HCT116 (cell line): ENCODE measurements at regions not wholly inside any gene's neighbourhood (a gene's known extent, or its start where the extent isn't known, plus 50 kb on each side); places are given as distances from the start of the nearest gene placed in this dataset.

Source experiments
- ATAC-seq: fragments of 200-7000 bp; cut with Tn5 transposase; 2 replicates; pipeline ENCODE4 v1.9.1; 2020; ENCODE audit warnings: mild to moderate bottlenecking, moderate library complexity
- BruUV-seq: library from RNA; stranded (reverse); fragments of 400-500 nt; replicated peaks from 2 replicates; lab custom pipeline; 2021; lab: Mats Ljungman, UMichigan
- CTCF ChIA-PET: fragments of 300-600 bp; sonication (Branson Sonifier 250); formaldehyde crosslinking; loops from one replicate; lab custom pipeline; 2021; ENCODE audit warnings: antibody characterized with exemption; lab: Charles Lee
- POLR2A ChIA-PET: fragments of 300-600, 350-600 bp; sonication (Branson Sonifier 250); formaldehyde crosslinking; loops from one replicate; lab custom pipeline; 2021; ENCODE audit warnings: antibody characterized with exemption; lab: Charles Lee
- RAD21 ChIA-PET, 2 experiments: fragments of 300-600 bp; sonication (Branson Sonifier 250); formaldehyde crosslinking; loops; one replicate each; lab custom pipeline; 2023; ENCODE audit warnings: low total read pairs in 2 of 2; ENCODE audit not compliant: uncharacterized antibody in 2 of 2, unreplicated experiment in 2 of 2, low non-redundant PET in 1 of 2; lab: Charles Lee
- DNase-seq: peaks from one replicate; pipeline ENCODE4 v3.0.0-alpha.2; 2010; ENCODE audit warnings: low read depth, low spot score
- H2AFZ ChIP-seq: fragments of 200-600 bp; shearing (Covaris generic), sonication (generic); 2 replicates; pipeline ENCODE4 v1.6.1; 2017; ENCODE audit warnings: low read depth, mixed run types, mixed read lengths, antibody characterized with exemption, low read length; ENCODE audit not compliant: poor library complexity, severe bottlenecking
- H3K27ac ChIP-seq: 2 replicates; pipeline ENCODE4 v1.5.1; 2012; ENCODE audit warnings: low read depth, low read length
- H3K27me3 ChIP-seq: fragments of 200-600 bp; sonication (generic); 2 replicates; pipeline ENCODE4 v1.6.1; 2016; ENCODE audit warnings: mixed run types, low read length, mixed read lengths; ENCODE audit not compliant: insufficient read depth
- H3K36me3 ChIP-seq, 2 experiments: fragments of 200-500 bp in 1 of 2; fragments of 200-600 bp in 1 of 2; sonication (Bioruptor generic) in 1 of 2; sonication (generic) in 1 of 2; 2 replicates each; pipeline versions ENCODE4 v1.5.1 to v1.6.1; 2014 to 2016; ENCODE audit warnings: low read length in 2 of 2, inconsistent platforms in 1 of 2, mixed read lengths in 1 of 2, mixed run types in 1 of 2; ENCODE audit not compliant: insufficient read depth in 2 of 2, control insufficient read depth in 1 of 2
- H3K4me1 ChIP-seq, 2 experiments: fragments of 200-600 bp in 1 of 2; sonication (generic) in 1 of 2; 2 replicates each; pipeline versions ENCODE4 v1.5.1 to v1.6.1; 2012 to 2017; ENCODE audit warnings: low read length in 2 of 2, inconsistent platforms in 1 of 2, mild to moderate bottlenecking in 1 of 2, mixed read lengths in 1 of 2, mixed run types in 1 of 2, moderate library complexity in 1 of 2; ENCODE audit not compliant: insufficient read depth in 2 of 2, control insufficient read depth in 1 of 2
- H3K4me2 ChIP-seq: fragments of 200-600 bp; sonication (generic); 2 replicates; pipeline ENCODE4 v1.6.1; 2017; ENCODE audit warnings: mixed run types, low read length, mixed read lengths
- H3K4me3 ChIP-seq, 2 experiments: fragments of 200-600 bp in 1 of 2; sonication (generic) in 1 of 2; replicated peaks in 1 of 2; 2 replicates each; pipeline ENCODE4 v1.5.1; 2011 to 2016; ENCODE audit warnings: low read length in 2 of 2, control low read depth in 1 of 2, low read depth in 1 of 2, mild to moderate bottlenecking in 1 of 2, mixed read lengths in 1 of 2, mixed run types in 1 of 2
- H3K79me2 ChIP-seq: fragments of 200-600 bp; sonication (generic); 2 replicates; pipeline ENCODE4 v1.6.1; 2017; ENCODE audit warnings: mild to moderate bottlenecking, mixed run types, low read length, moderate library complexity, mixed read lengths; ENCODE audit not compliant: insufficient read depth
- H3K9ac ChIP-seq: fragments of 200-600 bp; sonication (generic); 2 replicates; pipeline ENCODE4 v1.6.1; 2016; ENCODE audit warnings: low read length, mixed read lengths
- H3K9me2 ChIP-seq: fragments of 200-600 bp; sonication (generic), shearing (Covaris generic); 2 replicates; pipeline ENCODE4 v1.6.1; 2017; ENCODE audit warnings: mixed run types, mild to moderate bottlenecking, moderate library complexity; ENCODE audit not compliant: insufficient read depth
- H3K9me3 ChIP-seq, 2 experiments: fragments of 200-500 bp in 1 of 2; fragments of 200-600 bp in 1 of 2; sonication (Bioruptor generic) in 1 of 2; sonication (generic) in 1 of 2; 2 replicates each; pipeline ENCODE4 v1.6.1; 2014 to 2017; ENCODE audit warnings: low read length in 2 of 2, mixed read lengths in 2 of 2, inconsistent platforms in 1 of 2, low read depth in 1 of 2, mild to moderate bottlenecking in 1 of 2, mixed run types in 1 of 2, moderate library complexity in 1 of 2; ENCODE audit not compliant: control insufficient read depth in 1 of 2, insufficient read depth in 1 of 2
- H4K20me1 ChIP-seq: fragments of 200-600 bp; sonication (generic), shearing (Covaris generic); 2 replicates; pipeline ENCODE4 v1.6.1; 2017; ENCODE audit warnings: mixed run types, mild to moderate bottlenecking, moderate library complexity; ENCODE audit not compliant: insufficient read depth
- ATF3 ChIP-seq: IDR thresholded peaks from 2 replicates; pipeline ENCODE4 v1.6.1; 2012
- CBX3 ChIP-seq: IDR thresholded peaks from 2 replicates; pipeline ENCODE4 v1.6.1; 2012; ENCODE audit warnings: low read depth
- CTCF ChIP-seq, 3 experiments: fragments of 200-600 bp in 1 of 3; sonication (generic) in 1 of 3; IDR thresholded peaks in 2 of 3; conservative IDR thresholded peaks in 1 of 3; 2 replicates each; pipeline ENCODE4 v1.5.1; 2012 to 2017; ENCODE audit warnings: low read depth in 2 of 3, low read length in 2 of 3, antibody characterized with exemption in 1 of 3, borderline replicate concordance in 1 of 3, control low read depth in 1 of 3, mild to moderate bottlenecking in 1 of 3, mixed read lengths in 1 of 3, mixed run types in 1 of 3, moderate library complexity in 1 of 3; ENCODE audit not compliant: insufficient read depth in 1 of 3
- EGR1 ChIP-seq: IDR thresholded peaks from 2 replicates; pipeline ENCODE4 v1.6.1; 2012; ENCODE audit warnings: low read depth
- ELF1 ChIP-seq: IDR thresholded peaks from 2 replicates; pipeline ENCODE4 v1.6.1; 2012; ENCODE audit warnings: low read depth, borderline replicate concordance
- EZH2 ChIP-seq: fragments of 200-600 bp; sonication (generic); IDR thresholded peaks from 2 replicates; pipeline ENCODE4 v1.6.1; 2017; ENCODE audit warnings: antibody characterized with exemption, mixed run types
- EZH2phosphoT487 ChIP-seq: fragments of 200-600 bp; IDR thresholded peaks from 2 replicates; pipeline ENCODE4 v1.6.1; 2018; ENCODE audit warnings: antibody characterized with exemption, borderline replicate concordance
- FOSL1 ChIP-seq: IDR thresholded peaks from 2 replicates; pipeline ENCODE4 v1.6.1; 2012; ENCODE audit warnings: low read depth
- JUND ChIP-seq: IDR thresholded peaks from 2 replicates; pipeline ENCODE4 v1.6.1; 2012
- MAX ChIP-seq: IDR thresholded peaks from 2 replicates; pipeline ENCODE4 v1.6.1; 2012
- POLR2AphosphoS5 ChIP-seq: IDR thresholded peaks from 2 replicates; pipeline ENCODE4 v1.6.1; 2011; ENCODE audit warnings: mild to moderate bottlenecking, low read depth, low read length, moderate library complexity
- SIN3A ChIP-seq: IDR thresholded peaks from 2 replicates; pipeline ENCODE4 v1.6.1; 2012; ENCODE audit warnings: low read depth
- SP1 ChIP-seq: IDR thresholded peaks from 2 replicates; pipeline ENCODE4 v1.6.1; 2012; ENCODE audit warnings: low read depth
- SRF ChIP-seq: IDR thresholded peaks from 2 replicates; pipeline ENCODE4 v1.6.1; 2012; ENCODE audit warnings: low read depth
- TCF7L2 ChIP-seq: IDR thresholded peaks from 2 replicates; pipeline ENCODE4 v1.7.0; 2011; ENCODE audit warnings: borderline replicate concordance, inconsistent platforms; ENCODE audit not compliant: insufficient read depth, insufficient read length; ENCODE audit errors: extremely low read depth
- YY1 ChIP-seq: IDR thresholded peaks from 2 replicates; pipeline ENCODE4 v1.6.1; 2011; ENCODE audit warnings: low read length, low read depth, moderate library complexity, mild to moderate bottlenecking; ENCODE audit not compliant: insufficient replicate concordance; ENCODE audit errors: extremely low read depth
- ZBTB33 ChIP-seq: IDR thresholded peaks from 2 replicates; pipeline ENCODE4 v1.6.1; 2011; ENCODE audit warnings: mild to moderate bottlenecking, low read length, moderate library complexity; ENCODE audit not compliant: insufficient replicate concordance; ENCODE audit errors: extremely low read depth
- ZFX ChIP-seq: fragments of 450-650 bp; IDR thresholded peaks from 2 replicates; pipeline ENCODE4 v1.6.1; 2017
- intact Hi-C: fragments of 100-400 bp; cut with micrococcal nuclease; formaldehyde crosslinking; loops from 2 replicates; pipeline ENCODE4 v1.10.0; 2022

GRCh38 chr14:71491931-71492330, 440.3 kb upstream of the RGS6 start (continued):
- TF ChIP-seq CTCF (IDR thresholded peaks at IDR 0.05 in 2 of 3, conservative IDR thresholded peaks at IDR 0.05 in 1 of 3; ENCODE audit: borderline replicate concordance in 1 of 3, insufficient read depth in 1 of 3, low read depth in 2 of 3, low read length in 2 of 3), result no peak
- TF ChIP-seq SRF, result no peak

- no peak for TF ChIP-seq ELF1
- TF ChIP-seq JUND, result no peak
- TF ChIP-seq CTCF (IDR thresholded peaks at IDR 0.05 in 2 of 3, conservative IDR thresholded peaks at IDR 0.05 in 1 of 3; ENCODE audit: borderline replicate concordance in 1 of 3, insufficient read depth in 1 of 3, low read depth in 2 of 3, low read length in 2 of 3), result no peak
- no peak for TF ChIP-seq MAX
- no peak for TF ChIP-seq SIN3A
- TF ChIP-seq ATF3, result no peak
- TF ChIP-seq ZFX, result no peak
- no peak for TF ChIP-seq ZBTB33
- TF ChIP-seq EZH2, result no peak
- no peak for TF ChIP-seq POLR2AphosphoS5
- no peak for TF ChIP-seq EGR1
- TF ChIP-seq FOSL1, result no peak
- TF ChIP-seq CBX3, result no peak
- no peak for TF ChIP-seq YY1
- TF ChIP-seq TCF7L2, result no peak
- no peak for TF ChIP-seq EZH2phosphoT487
- no peak for TF ChIP-seq SP1
- no peak for ATAC-seq
- no peaks in the 10 kb centered on the region for H3K27me3 ChIP-seq
- CTCF ChIA-PET, result interaction anchor here (0.9 kb wide), 1 partner anchor 9 kb away, joined by 3 read pairs; no protein-coding TSS in a partner anchor
- H3K4me1 ChIP-seq, result peaks cover 0 to 5% of the 10 kb centered on the region in 2 experiments; a peak in 1 of 4 replicates
- no peak overlapping the region for H2AFZ ChIP-seq
- intact Hi-C loops, result no loop called here
- RAD21 ChIA-PET, result no interaction called here
- no peaks in the 10 kb centered on the region for H3K9me3 ChIP-seq
- no peaks in the 10 kb centered on the region for H3K36me3 ChIP-seq
- no peak overlapping the region for H3K27ac ChIP-seq
- no peak overlapping the region for H3K9ac ChIP-seq
- POLR2A ChIA-PET, result no interaction called here
- DNase-seq, result no peak
- H3K9me2 ChIP-seq, result no peaks in the 10 kb centered on the region
- H3K4me3 ChIP-seq, result no peak overlapping the region
- no peaks in the 10 kb centered on the region for H4K20me1 ChIP-seq
- 0 out of 2 replicates have a peak, but pooled peaks cover 8% of the 10 kb centered on the region for H3K79me2 ChIP-seq
- BruUV-seq, result no TSS peak
- no peak overlapping the region for H3K4me2 ChIP-seq
Measured at GRCh38 chr14:71492346-71492745, 439.9 kb upstream of the RGS6 start.
